ENCODE measurements at regions not wholly inside any gene's neighbourhood (a gene's known extent, or its start where the extent isn't known, plus 50 kb on each side); places are given as distances from the start of the nearest gene placed in this dataset.

DNA sequence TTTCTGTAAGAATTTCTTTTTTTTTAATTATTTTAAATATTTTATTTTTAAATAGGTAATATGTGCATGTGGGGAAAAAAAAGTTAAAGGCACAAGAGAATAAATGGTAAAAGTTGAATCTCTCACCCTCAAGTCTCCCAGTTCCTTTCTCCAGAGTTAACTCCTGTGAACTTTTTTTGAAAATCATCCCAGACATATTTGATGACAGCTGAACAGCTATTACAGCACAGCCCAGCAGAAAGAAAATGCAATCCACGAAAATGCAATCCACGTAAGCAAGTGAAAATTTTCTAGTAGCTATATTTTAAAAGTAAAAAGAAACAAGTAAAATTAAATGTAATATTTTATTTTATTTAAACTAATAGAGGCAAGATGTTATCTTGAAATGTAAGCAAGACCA, 310.0 kb upstream of the RUNX1 start:
- TF ChIP-seq CTCF (IDR thresholded peaks at IDR 0.05; ENCODE audit: low read depth, low read length), result no peak
- TF ChIP-seq, protein P1, sequence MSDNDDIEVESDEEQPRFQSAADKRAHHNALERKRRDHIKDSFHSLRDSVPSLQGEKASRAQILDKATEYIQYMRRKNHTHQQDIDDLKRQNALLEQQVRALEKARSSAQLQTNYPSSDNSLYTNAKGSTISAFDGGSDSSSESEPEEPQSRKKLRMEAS (IDR thresholded peaks at IDR 0.05; ENCODE audit: low read depth, low read length), result no peak
- no peak for TF ChIP-seq POLR2A (IDR thresholded peaks at IDR 0.05; ENCODE audit: extremely low read depth, insufficient read length)
- TF ChIP-seq MYC (IDR thresholded peaks at IDR 0.05; ENCODE audit: low read depth, low read length), result no peak
